H1 (cell line): ENCODE measurements at regions not wholly inside any gene's neighbourhood (a gene's known extent, or its start where the extent isn't known, plus 50 kb on each side); places are given as distances from the start of the nearest gene placed in this dataset.

Experiments
- CTCF ChIA-PET: fragments of 300-600 bp; sonication (Branson Sonifier 250); formaldehyde crosslinking; loops from one replicate; lab custom pipeline; 2021; ENCODE audit not compliant: partially characterized antibody; lab: Charles Lee
- POLR2A ChIA-PET: fragments of 300-600 bp; sonication (Branson Sonifier 250); formaldehyde crosslinking; loops from one replicate; lab custom pipeline; 2021; ENCODE audit warnings: inconsistent platforms; ENCODE audit not compliant: partially characterized antibody; lab: Charles Lee
- DNase-seq, 2 experiments: peaks; one replicate each; pipeline versions ENCODE4 v3.0.0 to v3.0.0-alpha.2; 2010 to 2022; ENCODE audit warnings: low spot score in 2 of 2, low read depth in 1 of 2, mixed read lengths in 1 of 2
- FAIRE-seq: peaks from 2 replicates; lab custom pipeline; 2011; peaks lifted over from hg19 to GRCh38; lab: Jason Lieb, UNC
- H2AFZ ChIP-seq: 2 replicates; pipeline ENCODE4 v1.8.1; 2012; ENCODE audit warnings: low read length, inconsistent platforms
- H2AK5ac ChIP-seq: 2 replicates; pipeline ENCODE4 v1.6.1; 2013; ENCODE audit warnings: low read depth, low read length
- H2BK120ac ChIP-seq: replicated peaks from 2 replicates; pipeline ENCODE3; 2013; ENCODE audit warnings: low read depth, low read length, inconsistent platforms
- H2BK12ac ChIP-seq: 2 replicates; pipeline ENCODE4 v1.6.1; 2013; ENCODE audit warnings: low read depth, low read length
- H2BK15ac ChIP-seq: 2 replicates; pipeline ENCODE4 v1.6.1; 2013; ENCODE audit warnings: low read length
- H2BK20ac ChIP-seq: 2 replicates; pipeline ENCODE4 v1.6.1; 2013; ENCODE audit warnings: low read length
- H2BK5ac ChIP-seq: 2 replicates; pipeline ENCODE4 v1.6.1; 2013; ENCODE audit warnings: low read depth, low read length
- H3K14ac ChIP-seq: 2 replicates; pipeline ENCODE4 v1.6.1; 2013; ENCODE audit warnings: inconsistent platforms; ENCODE audit not compliant: insufficient read length
- H3K18ac ChIP-seq: 2 replicates; pipeline ENCODE4 v1.6.1; 2013; ENCODE audit warnings: low read length; ENCODE audit errors: extremely low read depth
- H3K23ac ChIP-seq: 2 replicates; pipeline ENCODE4 v1.6.1; 2013; ENCODE audit warnings: inconsistent platforms; ENCODE audit not compliant: insufficient read length
- H3K23me2 ChIP-seq: 2 replicates; pipeline ENCODE4 v1.6.1; 2013; ENCODE audit warnings: low read depth, low read length
- H3K27ac ChIP-seq: 2 replicates; pipeline ENCODE4 v1.6.1; 2011; ENCODE audit warnings: low read depth, low read length, inconsistent platforms
- H3K27me3 ChIP-seq, 4 experiments: replicated peaks in 1 of 4; 1 replicate in 1 of 4; 2 replicates in 3 of 4; pipeline versions ENCODE4 v1.6.1 to v1.8.1; 2011 to 2013; ENCODE audit warnings: low read length in 3 of 4, mild to moderate bottlenecking in 3 of 4, inconsistent platforms in 2 of 4, mixed read lengths in 2 of 4, moderate library complexity in 1 of 4; ENCODE audit not compliant: control insufficient read depth in 3 of 4, insufficient read depth in 3 of 4; ENCODE audit errors: extremely low read depth in 1 of 4
- H3K36me3 ChIP-seq, 4 experiments: 2 replicates each; pipeline versions ENCODE4 v1.6.1 to v1.8.1; 2011 to 2013; ENCODE audit warnings: mild to moderate bottlenecking in 4 of 4, low read length in 3 of 4, moderate library complexity in 2 of 4, control low read depth in 1 of 4, inconsistent platforms in 1 of 4; ENCODE audit not compliant: insufficient read depth in 4 of 4, control insufficient read depth in 2 of 4
- H3K4ac ChIP-seq: replicated peaks from 2 replicates; pipeline ENCODE3; 2013; ENCODE audit warnings: low read length, low read depth, mixed read lengths, inconsistent platforms; ENCODE audit not compliant: insufficient read length
- H3K4me1 ChIP-seq, 4 experiments: replicated peaks in 1 of 4; 1 replicate in 1 of 4; 2 replicates in 3 of 4; pipeline versions ENCODE4 v1.6.1 to v1.8.1; 2011 to 2013; ENCODE audit warnings: low read length in 3 of 4, inconsistent platforms in 2 of 4, mixed read lengths in 1 of 4; ENCODE audit not compliant: insufficient read depth in 4 of 4, control insufficient read depth in 3 of 4
- H3K4me2 ChIP-seq, 2 experiments: 2 replicates each; pipeline versions ENCODE4 v1.6.1 to v1.8.1; 2011 to 2013; ENCODE audit warnings: low read depth in 2 of 2, low read length in 2 of 2, control low read depth in 1 of 2, inconsistent platforms in 1 of 2, mild to moderate bottlenecking in 1 of 2; ENCODE audit not compliant: insufficient read depth in 1 of 2
- H3K4me3 ChIP-seq, 4 experiments: fragments of 200-600, 300-600 bp in 1 of 4; sonication (generic), shearing (Covaris generic), sonication (Bioruptor Twin) in 1 of 4; 2 replicates each; pipeline versions ENCODE4 v1.5.1 to v1.8.1; 2011 to 2016; ENCODE audit warnings: low read length in 4 of 4, low read depth in 3 of 4, control low read depth in 2 of 4, inconsistent platforms in 2 of 4, mild to moderate bottlenecking in 2 of 4, mixed read lengths in 1 of 4, moderate library complexity in 1 of 4; ENCODE audit not compliant: insufficient read depth in 2 of 4; ENCODE audit errors: extremely low read depth in 1 of 4
- H3K56ac ChIP-seq: replicated peaks from 2 replicates; pipeline ENCODE3; 2013; ENCODE audit warnings: low read depth, mild to moderate bottlenecking, mixed read lengths, low read length, inconsistent platforms; ENCODE audit not compliant: insufficient read length
- H3K79me1 ChIP-seq: 2 replicates; pipeline ENCODE4 v1.6.1; 2013; ENCODE audit warnings: low read depth, low read length, control low read depth
- H3K79me2 ChIP-seq, 2 experiments: 2 replicates each; pipeline versions ENCODE4 v1.6.1 to v1.8.1; 2012 to 2013; ENCODE audit warnings: low read length in 2 of 2, mild to moderate bottlenecking in 2 of 2, inconsistent platforms in 1 of 2; ENCODE audit not compliant: insufficient read depth in 2 of 2, control insufficient read depth in 1 of 2
- H3K9ac ChIP-seq, 4 experiments: replicated peaks in 1 of 4; 1 replicate in 1 of 4; 2 replicates in 3 of 4; pipeline versions ENCODE4 v1.6.1 to v1.8.1; 2011 to 2013; ENCODE audit warnings: low read depth in 3 of 4, low read length in 3 of 4, control low read depth in 2 of 4, mild to moderate bottlenecking in 2 of 4, moderate library complexity in 2 of 4, inconsistent platforms in 1 of 4; ENCODE audit errors: extremely low read depth in 1 of 4
- H3K9me3 ChIP-seq, 2 experiments: 2 replicates each; pipeline versions ENCODE4 v1.6.1 to v1.8.1; 2012 to 2013; ENCODE audit warnings: mild to moderate bottlenecking in 2 of 2, moderate library complexity in 2 of 2, control low read depth in 1 of 2, inconsistent platforms in 1 of 2, low read depth in 1 of 2, low read length in 1 of 2, mixed read lengths in 1 of 2; ENCODE audit not compliant: insufficient read depth in 2 of 2
- H4K20me1 ChIP-seq, 2 experiments: replicated peaks in 1 of 2; 2 replicates each; pipeline versions ENCODE3 to v1.8.1; 2011 to 2013; ENCODE audit warnings: inconsistent platforms in 2 of 2, low read length in 2 of 2, mild to moderate bottlenecking in 1 of 2; ENCODE audit not compliant: insufficient read depth in 2 of 2, control insufficient read depth in 1 of 2
- H4K5ac ChIP-seq: 2 replicates; pipeline ENCODE4 v1.6.1; 2013; ENCODE audit warnings: low read length, low read depth, mixed read lengths, inconsistent platforms; ENCODE audit not compliant: insufficient read length
- H4K8ac ChIP-seq: 2 replicates; pipeline ENCODE4 v1.8.0; 2013; ENCODE audit warnings: mild to moderate bottlenecking, moderate library complexity, low read length, inconsistent platforms; ENCODE audit not compliant: insufficient read depth; ENCODE audit errors: extremely low read depth
- H4K91ac ChIP-seq: replicated peaks from 2 replicates; pipeline ENCODE3; 2013; ENCODE audit warnings: low read length, mixed read lengths, inconsistent platforms; ENCODE audit not compliant: insufficient read length
- ATF3 ChIP-seq: IDR thresholded peaks from 2 replicates; pipeline ENCODE4 v1.6.1; 2011; ENCODE audit warnings: low read depth, mild to moderate bottlenecking, low read length; ENCODE audit not compliant: insufficient read depth
- BRCA1 ChIP-seq: IDR thresholded peaks from 2 replicates; pipeline ENCODE4 v1.6.1; 2012; ENCODE audit warnings: low read depth, low read length, improper control_type of control experiment
- CEBPB ChIP-seq: IDR thresholded peaks from 2 replicates; pipeline ENCODE4 v1.6.1; 2012; ENCODE audit warnings: low read depth, low read length
- CHD2 ChIP-seq: IDR thresholded peaks from 2 replicates; pipeline ENCODE4 v1.6.1; 2012; ENCODE audit warnings: low read length, improper control_type of control experiment
- CREB1 ChIP-seq: IDR thresholded peaks from 2 replicates; pipeline ENCODE4 v1.6.1; 2012; ENCODE audit warnings: inconsistent platforms
- CTCF ChIP-seq, 3 experiments: IDR thresholded peaks; 1 replicate in 2 of 3; 2 replicates in 1 of 3; pipeline versions ENCODE4 v1.5.1 to v1.6.1; 2011; ENCODE audit warnings: low read length in 3 of 3, mild to moderate bottlenecking in 3 of 3, inconsistent platforms in 2 of 3, low read depth in 1 of 3, moderate library complexity in 1 of 3; ENCODE audit not compliant: insufficient read depth in 1 of 3; ENCODE audit errors: control extremely low read depth in 1 of 3
- EP300 ChIP-seq, 2 experiments: IDR thresholded peaks; 1 replicate in 1 of 2; 2 replicates in 1 of 2; pipeline ENCODE4 v1.6.1; 2011 to 2012; ENCODE audit warnings: low read depth in 2 of 2, low read length in 2 of 2, mild to moderate bottlenecking in 2 of 2, borderline replicate concordance in 1 of 2, inconsistent platforms in 1 of 2, moderate library complexity in 1 of 2
- KDM1A ChIP-seq: fragments of 200-600, 300-600 bp; sonication (generic); IDR thresholded peaks from 2 replicates; pipeline ENCODE4 v1.7.1; 2016; ENCODE audit warnings: mild to moderate bottlenecking, low read length, borderline replicate concordance
- POLR2AphosphoS5 ChIP-seq: IDR thresholded peaks from 2 replicates; pipeline ENCODE4 v1.6.1; 2011; ENCODE audit warnings: low read depth, low read length
- POU5F1 ChIP-seq: IDR thresholded peaks from 2 replicates; pipeline ENCODE4 v1.6.1; 2011; ENCODE audit warnings: low read depth, mild to moderate bottlenecking, low read length, moderate library complexity
- SIN3A ChIP-seq, 2 experiments: IDR thresholded peaks in 1 of 2; conservative IDR thresholded peaks in 1 of 2; 2 replicates each; pipeline ENCODE4 v1.6.1; 2011 to 2012; ENCODE audit warnings: low read length in 2 of 2, improper control_type of control experiment in 1 of 2, low read depth in 1 of 2, mild to moderate bottlenecking in 1 of 2
- SP2 ChIP-seq: IDR thresholded peaks from 2 replicates; pipeline ENCODE4 v1.6.1; 2012; ENCODE audit warnings: mild to moderate bottlenecking, low read length, inconsistent platforms
- WGBS, 2 experiments: shearing (Covaris generic) in 1 of 2; methylation state at CpG; one replicate each; pipeline versions ENCODE4 v1.1.6 to v1.1.7; 2013 to 2015; ENCODE audit warnings: low lambda C conversion rate in 2 of 2, mixed read lengths in 2 of 2, inconsistent platforms in 1 of 2, low coverage in 1 of 2, missing lambda C conversion rate in 1 of 2; ENCODE audit not compliant: insufficient replicate concordance in 2 of 2, insufficient coverage in 1 of 2, insufficient read length in 1 of 2; ENCODE audit errors: extremely low coverage in 1 of 2, missing lambda C conversion rate in 1 of 2; 5-methylcytosine and 5-hydroxymethylcytosine counted together

DNA sequence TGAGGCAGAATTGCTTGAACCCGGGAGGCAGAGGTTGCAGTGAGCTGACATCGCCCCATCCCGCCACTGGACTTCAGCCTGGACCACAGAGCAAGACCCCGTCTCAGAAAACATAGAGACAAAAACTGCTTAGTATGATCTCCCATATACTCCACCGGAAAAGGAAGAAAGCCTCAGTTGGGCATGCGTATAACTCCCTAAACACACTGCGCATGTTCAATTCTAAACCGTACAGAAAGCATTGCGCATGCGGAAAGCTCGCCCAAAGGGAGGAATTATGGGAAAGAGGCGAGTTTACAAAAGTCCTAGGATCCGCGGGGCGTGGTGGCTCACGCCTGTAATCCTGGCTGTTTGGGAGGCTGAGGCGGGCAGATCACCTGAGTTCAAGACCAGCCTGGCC is 312.7 kb upstream of the ERCC4 start:
- H2BK5ac ChIP-seq = no peak overlapping the region
- H3K79me1 ChIP-seq = no peaks in the 10 kb centered on the region
- no peak overlapping the region for H3K9ac ChIP-seq
- no peak overlapping the region for H3K14ac ChIP-seq
- no peak overlapping the region for H3K4me2 ChIP-seq
- 94% methylated on average over 17 of the region's 17 CpGs; no CpG with 5 or more reads in 1 of the 2 experiments for WGBS, 2 experiments
- FAIRE-seq (no peak), DNase-seq (no peak)
- no peak overlapping the region for H2BK12ac ChIP-seq
- H3K27me3 ChIP-seq = no peaks in the 10 kb centered on the region
- no peaks in the 10 kb centered on the region for H3K79me2 ChIP-seq
- no peaks in the 10 kb centered on the region for H3K9me3 ChIP-seq
- ChIA-PET POLR2A (no interaction called here), CTCF (interaction anchor here (1.5 to 1.7 kb wide), 2 partner anchors 25 to 27 kb away, joined by 3 to 6 read pairs; no protein-coding TSS in a partner anchor)
- no peak overlapping the region for H3K27ac ChIP-seq
- no peak overlapping the region for H4K91ac ChIP-seq
- no peaks in the 10 kb centered on the region for H3K36me3 ChIP-seq
- no peak overlapping the region for H3K23ac ChIP-seq
- H4K8ac ChIP-seq = no peak overlapping the region
- H2BK20ac ChIP-seq = no peak overlapping the region
- no peak overlapping the region for H2BK120ac ChIP-seq
- no peak overlapping the region for H2AK5ac ChIP-seq
- H3K4me1 ChIP-seq = peaks cover 0 to 12% (median 7%) of the 10 kb centered on the region in 4 experiments; a peak in 5 of 7 replicates
- no peak overlapping the region for H3K56ac ChIP-seq
- no peak overlapping the region for H4K5ac ChIP-seq
- no peak overlapping the region for H3K4me3 ChIP-seq
- H4K20me1 ChIP-seq = no peaks in the 10 kb centered on the region
- H2AFZ ChIP-seq = no peak overlapping the region
- no peak overlapping the region for H3K4ac ChIP-seq
- no peak overlapping the region for H2BK15ac ChIP-seq
- H3K23me2 ChIP-seq = peaks cover 2% of the 10 kb centered on the region; the same call in 1 of the 2 replicates
- no peak overlapping the region for H3K18ac ChIP-seq
- TF ChIP-seq CHD2 = no peak
- no peak for TF ChIP-seq CREB1
- TF ChIP-seq BRCA1 = no peak
- no peak for TF ChIP-seq SIN3A (conservative IDR thresholded peaks at IDR 0.05 in 1 of 2, IDR thresholded peaks at IDR 0.05 in 1 of 2; ENCODE audit: low read depth in 1 of 2, low read length in 2 of 2)
- TF ChIP-seq ATF3 = no peak
- no peak for TF ChIP-seq SP2
- TF ChIP-seq POU5F1 = no peak
- no peak for TF ChIP-seq KDM1A
- TF ChIP-seq POLR2AphosphoS5 = no peak
- TF ChIP-seq EP300 (IDR thresholded peaks at IDR 0.05; ENCODE audit: borderline replicate concordance in 1 of 2, low read depth in 2 of 2, low read length in 2 of 2) = no peak
- no peak for TF ChIP-seq CTCF (IDR thresholded peaks at IDR 0.05; ENCODE audit: control extremely low read depth in 1 of 3, insufficient read depth in 1 of 3, low read depth in 1 of 3, low read length in 3 of 3)
- no peak for TF ChIP-seq CEBPB
